ENCODE measurements at regions not wholly inside any gene's neighbourhood (a gene's known extent, or its start where the extent isn't known, plus 50 kb on each side); places are given as distances from the start of the nearest gene placed in this dataset.

DNA sequence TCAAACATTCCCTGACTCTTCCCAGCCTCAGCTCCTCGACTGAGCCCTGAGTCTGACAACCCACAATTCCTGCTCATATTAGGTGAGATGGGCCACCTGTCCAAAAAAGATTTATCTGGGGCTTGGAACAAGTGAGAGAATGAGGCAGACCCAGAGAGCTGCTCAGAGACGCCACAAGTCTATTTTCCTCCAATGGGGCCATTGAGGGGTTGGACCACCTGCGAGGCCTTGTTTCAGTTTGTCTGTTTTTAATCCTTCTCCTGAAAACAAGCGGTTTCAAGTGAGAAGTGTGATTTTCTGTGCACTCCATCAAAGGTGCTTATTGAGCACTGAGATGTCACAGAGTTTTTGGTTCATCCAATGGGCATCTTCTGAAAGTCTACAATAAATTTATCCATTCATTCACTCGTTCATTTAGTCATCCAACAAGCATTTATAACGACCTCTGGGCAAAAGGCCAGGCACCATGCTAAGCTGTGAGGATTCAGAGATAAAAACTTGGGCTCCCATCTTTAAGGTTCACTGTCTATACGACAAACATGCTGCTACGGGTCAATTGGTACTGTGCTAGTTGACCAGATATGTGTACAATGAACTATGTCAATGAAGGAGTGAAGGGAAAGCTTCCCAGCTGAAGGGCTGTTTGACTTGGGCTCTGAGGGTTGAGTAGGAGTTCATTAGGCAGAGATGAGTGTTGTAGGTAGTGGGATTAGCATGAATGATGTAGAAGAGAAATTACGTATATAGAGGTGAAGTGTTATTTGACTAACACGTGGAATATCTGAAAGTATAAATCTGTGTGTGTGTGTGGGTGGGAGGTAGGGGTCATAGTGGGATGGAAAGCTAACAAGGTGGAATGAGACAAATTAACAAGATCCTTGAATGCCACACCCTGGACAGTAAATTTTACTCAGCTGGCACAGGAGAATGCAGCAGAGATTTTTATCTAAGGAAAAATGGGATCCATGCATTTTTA, 168.9 kb downstream of the MIAT start:
- Histone ChIP-seq H3K9me3 (ENCODE audit: low read length) (no peaks in the 10 kb centered on the region), H3K9me2 (ENCODE audit: low read depth, low read length) (no peaks in the 10 kb centered on the region), H4K20me1 (ENCODE audit: insufficient read depth, low read length) (no peaks in the 10 kb centered on the region), H3K9ac (ENCODE audit: low read length) (no peak overlapping the region), H2AFZ (ENCODE audit: low read length) (no peak overlapping the region), H3K4me3 (ENCODE audit: low read depth, low read length, poor library complexity, severe bottlenecking) (no peak overlapping the region), H3K4me2 (ENCODE audit: low read length) (no peak overlapping the region), H3K4me1 (ENCODE audit: insufficient read depth, low read length, severe bottlenecking) (no peaks in the 10 kb centered on the region), H3F3A (ENCODE audit: insufficient read depth, low read length) (no peaks in the 10 kb centered on the region), H3K36me3 (ENCODE audit: insufficient read depth, low read length) (no peaks in the 10 kb centered on the region), H3K27ac (ENCODE audit: low read depth, low read length, poor library complexity, severe bottlenecking) (no peak overlapping the region), H3K27me3 (ENCODE audit: insufficient read depth, low read length) (no peaks in the 10 kb centered on the region), H3K79me2 (ENCODE audit: insufficient read depth, low read length) (no peaks in the 10 kb centered on the region)
- no peak for TF ChIP-seq EZH2 (IDR thresholded peaks at IDR 0.05; ENCODE audit: borderline replicate concordance, low read length)
- TF ChIP-seq, protein P1, sequence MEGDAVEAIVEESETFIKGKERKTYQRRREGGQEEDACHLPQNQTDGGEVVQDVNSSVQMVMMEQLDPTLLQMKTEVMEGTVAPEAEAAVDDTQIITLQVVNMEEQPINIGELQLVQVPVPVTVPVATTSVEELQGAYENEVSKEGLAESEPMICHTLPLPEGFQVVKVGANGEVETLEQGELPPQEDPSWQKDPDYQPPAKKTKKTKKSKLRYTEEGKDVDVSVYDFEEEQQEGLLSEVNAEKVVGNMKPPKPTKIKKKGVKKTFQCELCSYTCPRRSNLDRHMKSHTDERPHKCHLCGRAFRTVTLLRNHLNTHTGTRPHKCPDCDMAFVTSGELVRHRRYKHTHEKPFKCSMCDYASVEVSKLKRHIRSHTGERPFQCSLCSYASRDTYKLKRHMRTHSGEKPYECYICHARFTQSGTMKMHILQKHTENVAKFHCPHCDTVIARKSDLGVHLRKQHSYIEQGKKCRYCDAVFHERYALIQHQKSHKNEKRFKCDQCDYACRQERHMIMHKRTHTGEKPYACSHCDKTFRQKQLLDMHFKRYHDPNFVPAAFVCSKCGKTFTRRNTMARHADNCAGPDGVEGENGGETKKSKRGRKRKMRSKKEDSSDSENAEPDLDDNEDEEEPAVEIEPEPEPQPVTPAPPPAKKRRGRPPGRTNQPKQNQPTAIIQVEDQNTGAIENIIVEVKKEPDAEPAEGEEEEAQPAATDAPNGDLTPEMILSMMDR (IDR thresholded peaks at IDR 0.05; ENCODE audit: low read length), result no peak

- no peaks in the 10 kb centered on the region for H3K36me3 ChIP-seq (ENCODE audit: insufficient read depth, low read length)
- H3K27ac ChIP-seq (ENCODE audit: low read depth, low read length, poor library complexity, severe bottlenecking), result no peak overlapping the region
- no peaks in the 10 kb centered on the region for H3K4me1 ChIP-seq (ENCODE audit: insufficient read depth, low read length, severe bottlenecking)
- no peaks in the 10 kb centered on the region for H3K9me3 ChIP-seq (ENCODE audit: low read length)
- no peaks in the 10 kb centered on the region for H3F3A ChIP-seq (ENCODE audit: insufficient read depth, low read length)
- H2AFZ ChIP-seq (ENCODE audit: low read length), result no peak overlapping the region
- no peak overlapping the region for H3K4me3 ChIP-seq (ENCODE audit: low read depth, low read length, poor library complexity, severe bottlenecking)
- H3K9me2 ChIP-seq (ENCODE audit: low read depth, low read length), result no peaks in the 10 kb centered on the region
- H3K4me2 ChIP-seq (ENCODE audit: low read length), result no peak overlapping the region
- TF ChIP-seq, protein P1 (IDR thresholded peaks at IDR 0.05; ENCODE audit: low read length), result no peak
- TF ChIP-seq EZH2 (IDR thresholded peaks at IDR 0.05; ENCODE audit: borderline replicate concordance, low read length), result no peak
- no peaks in the 10 kb centered on the region for H3K27me3 ChIP-seq (ENCODE audit: insufficient read depth, low read length)
- H3K79me2 ChIP-seq (ENCODE audit: insufficient read depth, low read length), result no peaks in the 10 kb centered on the region
- H4K20me1 ChIP-seq (ENCODE audit: insufficient read depth, low read length), result no peaks in the 10 kb centered on the region
- no peak overlapping the region for H3K9ac ChIP-seq (ENCODE audit: low read length)
Measured at GRCh38 chr22:26827611-26828010, 170.2 kb downstream of the MIAT start.

DNA sequence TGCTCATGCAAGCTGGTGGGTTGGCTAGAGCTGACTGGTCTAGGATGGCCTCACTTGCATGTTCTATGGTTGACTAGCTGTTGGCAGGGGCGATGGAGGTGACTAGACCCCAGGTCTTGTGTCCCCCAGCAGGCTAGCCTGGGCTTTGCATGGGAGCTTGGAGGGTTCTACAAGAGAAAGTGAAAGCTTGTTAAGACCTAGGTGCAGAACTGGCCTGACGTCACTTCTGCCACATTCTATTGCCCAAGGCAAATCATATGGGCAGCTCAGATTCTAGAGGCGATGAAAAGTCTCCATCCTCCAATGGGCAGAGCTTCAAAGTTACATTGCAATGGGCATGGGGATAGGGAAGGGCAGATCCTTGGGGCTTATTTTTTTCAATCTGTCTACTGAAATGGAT, 170.9 kb downstream of the MIAT start:
- Histone ChIP-seq H3K4me3 (ENCODE audit: low read depth, low read length, poor library complexity, severe bottlenecking) (no peak overlapping the region), H3F3A (ENCODE audit: insufficient read depth, low read length) (no peaks in the 10 kb centered on the region), H3K9ac (ENCODE audit: low read length) (no peak overlapping the region), H3K4me2 (ENCODE audit: low read length) (no peak overlapping the region), H3K4me1 (ENCODE audit: insufficient read depth, low read length, severe bottlenecking) (no peaks in the 10 kb centered on the region), H3K79me2 (ENCODE audit: insufficient read depth, low read length) (no peaks in the 10 kb centered on the region), H3K9me2 (ENCODE audit: low read depth, low read length) (no peaks in the 10 kb centered on the region), H2AFZ (ENCODE audit: low read length) (no peak overlapping the region), H3K36me3 (ENCODE audit: insufficient read depth, low read length) (no peaks in the 10 kb centered on the region), H3K27ac (ENCODE audit: low read depth, low read length, poor library complexity, severe bottlenecking) (no peak overlapping the region), H3K9me3 (ENCODE audit: low read length) (no peaks in the 10 kb centered on the region), H3K27me3 (ENCODE audit: insufficient read depth, low read length) (no peaks in the 10 kb centered on the region), H4K20me1 (ENCODE audit: insufficient read depth, low read length) (no peaks in the 10 kb centered on the region)
- TF ChIP-seq, protein P1 (IDR thresholded peaks at IDR 0.05; ENCODE audit: low read length), result no peak
- TF ChIP-seq EZH2 (IDR thresholded peaks at IDR 0.05; ENCODE audit: borderline replicate concordance, low read length), result no peak

All from OCI-LY1 (cell line).